ENCODE measurements at regions not wholly inside any gene's neighbourhood (a gene's known extent, or its start where the extent isn't known, plus 50 kb on each side); places are given as distances from the start of the nearest gene placed in this dataset.

DNA sequence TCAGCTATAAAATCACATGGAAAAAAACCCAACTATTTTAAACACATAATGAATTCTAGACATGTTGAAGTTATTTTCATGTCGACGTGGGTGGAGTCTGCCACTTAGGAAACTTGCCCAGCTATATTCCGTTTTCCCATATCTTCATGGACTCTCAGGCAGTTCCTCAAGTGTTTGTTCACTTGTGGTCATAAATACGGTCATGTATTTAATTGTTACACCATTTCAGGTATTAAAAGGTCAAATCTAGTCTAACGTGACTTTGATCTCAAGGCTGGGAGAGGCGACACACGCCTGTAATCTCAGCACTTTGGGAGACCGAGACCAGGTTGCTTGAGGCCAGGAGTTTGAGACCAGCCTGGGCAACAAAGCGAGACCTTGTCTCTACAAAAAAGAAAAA is 346.9 kb downstream of the PBX1 start:
- no peak for TF ChIP-seq EZH2 (IDR thresholded peaks at IDR 0.05; ENCODE audit: borderline replicate concordance, low read length)
- TF ChIP-seq, protein P1, sequence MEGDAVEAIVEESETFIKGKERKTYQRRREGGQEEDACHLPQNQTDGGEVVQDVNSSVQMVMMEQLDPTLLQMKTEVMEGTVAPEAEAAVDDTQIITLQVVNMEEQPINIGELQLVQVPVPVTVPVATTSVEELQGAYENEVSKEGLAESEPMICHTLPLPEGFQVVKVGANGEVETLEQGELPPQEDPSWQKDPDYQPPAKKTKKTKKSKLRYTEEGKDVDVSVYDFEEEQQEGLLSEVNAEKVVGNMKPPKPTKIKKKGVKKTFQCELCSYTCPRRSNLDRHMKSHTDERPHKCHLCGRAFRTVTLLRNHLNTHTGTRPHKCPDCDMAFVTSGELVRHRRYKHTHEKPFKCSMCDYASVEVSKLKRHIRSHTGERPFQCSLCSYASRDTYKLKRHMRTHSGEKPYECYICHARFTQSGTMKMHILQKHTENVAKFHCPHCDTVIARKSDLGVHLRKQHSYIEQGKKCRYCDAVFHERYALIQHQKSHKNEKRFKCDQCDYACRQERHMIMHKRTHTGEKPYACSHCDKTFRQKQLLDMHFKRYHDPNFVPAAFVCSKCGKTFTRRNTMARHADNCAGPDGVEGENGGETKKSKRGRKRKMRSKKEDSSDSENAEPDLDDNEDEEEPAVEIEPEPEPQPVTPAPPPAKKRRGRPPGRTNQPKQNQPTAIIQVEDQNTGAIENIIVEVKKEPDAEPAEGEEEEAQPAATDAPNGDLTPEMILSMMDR (conservative IDR thresholded peaks at IDR 0.05 in 1 of 2, IDR thresholded peaks at IDR 0.05 in 1 of 2; ENCODE audit: extremely low read depth in 1 of 2, insufficient read depth in 1 of 2, low read depth in 1 of 2, low read length in 2 of 2): no peak

Measured in mammary epithelial cell (primary cell).